ENCODE measurements at regions not wholly inside any gene's neighbourhood (a gene's known extent, or its start where the extent isn't known, plus 50 kb on each side); places are given as distances from the start of the nearest gene placed in this dataset.

DNA sequence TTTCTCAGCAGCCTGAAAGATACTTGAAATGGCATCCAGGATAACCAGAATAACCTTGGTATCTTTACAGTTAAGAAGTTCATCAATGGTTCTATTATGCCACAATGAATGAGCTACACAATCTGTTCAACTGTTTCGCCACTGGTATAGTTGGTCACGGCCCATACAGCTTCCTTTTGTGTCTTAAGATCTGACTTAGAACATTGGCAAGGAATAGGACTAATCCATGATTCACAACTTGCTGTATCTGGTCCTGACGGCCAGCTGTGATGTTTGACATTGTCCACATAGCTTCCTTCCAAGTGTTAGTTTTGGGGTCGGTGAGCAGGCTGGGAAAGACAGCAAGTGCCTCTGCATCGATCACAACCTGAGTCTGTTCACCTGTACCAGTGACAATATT, 113.3 kb upstream of the RAD23B start:
- no peak for TF ChIP-seq EZH2 (IDR thresholded peaks at IDR 0.05; ENCODE audit: borderline replicate concordance, low read depth, low read length, poor library complexity, severe bottlenecking)
- TF ChIP-seq, protein P1, sequence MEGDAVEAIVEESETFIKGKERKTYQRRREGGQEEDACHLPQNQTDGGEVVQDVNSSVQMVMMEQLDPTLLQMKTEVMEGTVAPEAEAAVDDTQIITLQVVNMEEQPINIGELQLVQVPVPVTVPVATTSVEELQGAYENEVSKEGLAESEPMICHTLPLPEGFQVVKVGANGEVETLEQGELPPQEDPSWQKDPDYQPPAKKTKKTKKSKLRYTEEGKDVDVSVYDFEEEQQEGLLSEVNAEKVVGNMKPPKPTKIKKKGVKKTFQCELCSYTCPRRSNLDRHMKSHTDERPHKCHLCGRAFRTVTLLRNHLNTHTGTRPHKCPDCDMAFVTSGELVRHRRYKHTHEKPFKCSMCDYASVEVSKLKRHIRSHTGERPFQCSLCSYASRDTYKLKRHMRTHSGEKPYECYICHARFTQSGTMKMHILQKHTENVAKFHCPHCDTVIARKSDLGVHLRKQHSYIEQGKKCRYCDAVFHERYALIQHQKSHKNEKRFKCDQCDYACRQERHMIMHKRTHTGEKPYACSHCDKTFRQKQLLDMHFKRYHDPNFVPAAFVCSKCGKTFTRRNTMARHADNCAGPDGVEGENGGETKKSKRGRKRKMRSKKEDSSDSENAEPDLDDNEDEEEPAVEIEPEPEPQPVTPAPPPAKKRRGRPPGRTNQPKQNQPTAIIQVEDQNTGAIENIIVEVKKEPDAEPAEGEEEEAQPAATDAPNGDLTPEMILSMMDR (conservative IDR thresholded peaks at IDR 0.05; ENCODE audit: low read depth, low read length), result no peak
- intact Hi-C loops (cut with micrococcal nuclease; ENCODE audit: unreplicated experiment), result loop anchor here (5.0 kb wide), 1 partner anchor 1327 kb away; no protein-coding TSS in a partner anchor
- Histone ChIP-seq H3K4me1 (ENCODE audit: insufficient read depth, low read length, poor library complexity, severe bottlenecking) (no peaks in the 10 kb centered on the region), H3K36me3 (ENCODE audit: insufficient read depth, low read length, poor library complexity, severe bottlenecking) (no peaks in the 10 kb centered on the region), H3K27me3 (replicated peaks; ENCODE audit: insufficient read depth, low read depth, low read length, poor library complexity) (no peaks in the 10 kb centered on the region), H3K4me3 (ENCODE audit: low read depth, low read length, poor library complexity, severe bottlenecking) (no peak overlapping the region), H3K27ac (ENCODE audit: low read depth, low read length, poor library complexity, severe bottlenecking) (no peak overlapping the region), H3K9me3 (ENCODE audit: low read depth, low read length, poor library complexity, severe bottlenecking) (no peaks in the 10 kb centered on the region)
- DNase-seq (ENCODE audit: low spot score), result no peak
- ChIA-PET CTCF (no interaction called here), POLR2A (ENCODE audit: low non-redundant PET) (no interaction called here)
- no TSS peak for BruUV-seq (replicated peaks)

DNA sequence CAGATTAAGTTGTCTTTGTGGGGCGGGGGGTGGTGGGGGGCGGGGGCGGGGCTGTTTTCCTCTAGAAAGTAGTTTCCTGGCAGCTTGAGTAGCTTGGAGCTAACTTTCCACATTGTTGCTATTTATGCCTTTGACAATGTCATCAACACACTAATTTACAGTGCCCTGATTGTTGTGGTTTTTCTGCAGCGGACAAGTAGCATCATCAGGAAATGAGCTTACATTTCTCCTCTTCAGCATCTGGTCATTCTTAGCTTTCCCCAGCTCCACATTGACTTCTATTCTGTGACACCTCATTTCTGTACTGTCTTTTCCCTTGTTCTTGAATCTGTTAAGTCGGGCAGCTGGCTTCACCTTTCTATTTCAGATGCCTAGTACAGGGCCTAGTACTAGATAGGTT, 112.3 kb upstream of the RAD23B start:
- intact Hi-C loops (cut with micrococcal nuclease; ENCODE audit: unreplicated experiment), result loop anchor here (5.0 kb wide), 1 partner anchor 1328 kb away; no protein-coding TSS in a partner anchor
- Histone ChIP-seq H3K4me3 (ENCODE audit: low read depth, low read length, poor library complexity, severe bottlenecking) (no peak overlapping the region), H3K27me3 (replicated peaks; ENCODE audit: insufficient read depth, low read depth, low read length, poor library complexity) (no peaks in the 10 kb centered on the region), H3K36me3 (ENCODE audit: insufficient read depth, low read length, poor library complexity, severe bottlenecking) (no peaks in the 10 kb centered on the region), H3K9me3 (ENCODE audit: low read depth, low read length, poor library complexity, severe bottlenecking) (no peaks in the 10 kb centered on the region), H3K27ac (ENCODE audit: low read depth, low read length, poor library complexity, severe bottlenecking) (no peak overlapping the region), H3K4me1 (ENCODE audit: insufficient read depth, low read length, poor library complexity, severe bottlenecking) (no peaks in the 10 kb centered on the region)
- DNase-seq (ENCODE audit: low spot score), result no peak
- TF ChIP-seq EZH2 (IDR thresholded peaks at IDR 0.05; ENCODE audit: borderline replicate concordance, low read depth, low read length, poor library complexity, severe bottlenecking), result no peak
- TF ChIP-seq, protein P1 (conservative IDR thresholded peaks at IDR 0.05; ENCODE audit: low read depth, low read length), result no peak
- BruUV-seq (replicated peaks), result no TSS peak
- ChIA-PET CTCF (interaction anchor here (0.6 kb wide), 1 partner anchor 181 kb away, joined by 3 read pairs; no protein-coding TSS in a partner anchor), POLR2A (ENCODE audit: low non-redundant PET) (no interaction called here)

DNA sequence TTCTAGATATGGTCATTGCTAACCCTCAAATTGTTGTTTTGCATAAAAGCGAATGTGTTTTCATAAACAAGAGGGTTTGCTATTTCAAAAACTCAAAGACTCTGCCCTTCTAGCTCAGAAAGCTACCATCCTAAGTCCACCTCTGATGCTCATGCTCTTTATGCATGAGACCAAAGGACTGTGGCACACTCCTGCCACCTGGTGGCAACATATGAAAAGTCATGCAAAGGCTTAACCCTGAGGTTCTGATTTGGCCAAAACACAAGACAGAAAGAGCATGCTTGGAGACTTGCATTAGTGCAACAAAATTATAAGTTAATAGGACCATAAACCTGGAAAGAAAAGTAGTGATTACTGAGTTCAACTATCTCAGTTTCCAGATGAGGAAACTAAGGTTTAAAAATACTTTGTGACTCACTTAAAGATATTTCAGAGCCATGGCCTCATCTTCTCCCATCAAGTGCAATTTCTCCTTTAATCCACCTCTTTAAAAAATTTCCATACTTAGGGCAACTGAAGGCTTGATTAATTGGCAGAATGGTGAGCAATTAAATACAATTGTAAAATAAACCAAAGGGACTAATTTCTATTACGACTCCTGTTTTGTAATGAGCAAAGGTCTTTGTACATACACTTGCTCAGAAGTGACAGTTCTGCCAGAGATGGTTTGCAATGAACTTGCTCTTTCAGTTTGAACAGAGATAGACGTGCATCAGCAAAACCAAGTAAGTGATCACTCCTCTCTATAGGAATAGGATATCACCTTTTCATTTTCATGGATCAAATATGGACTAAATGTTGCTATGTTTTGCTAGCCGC, 110.7 kb upstream of the RAD23B start:
- ChIA-PET POLR2A (ENCODE audit: low non-redundant PET) (no interaction called here), CTCF (interaction anchor here (0.6 kb wide), 2 partner anchors 1275 to 1333 kb away, joined by 3 to 4 read pairs; no protein-coding TSS in a partner anchor)
- Histone ChIP-seq H3K4me3 (ENCODE audit: low read depth, low read length, poor library complexity, severe bottlenecking) (no peak overlapping the region), H3K36me3 (ENCODE audit: insufficient read depth, low read length, poor library complexity, severe bottlenecking) (no peaks in the 10 kb centered on the region), H3K4me1 (ENCODE audit: insufficient read depth, low read length, poor library complexity, severe bottlenecking) (no peaks in the 10 kb centered on the region), H3K27ac (ENCODE audit: low read depth, low read length, poor library complexity, severe bottlenecking) (no peak overlapping the region), H3K27me3 (replicated peaks; ENCODE audit: insufficient read depth, low read depth, low read length, poor library complexity) (no peaks in the 10 kb centered on the region), H3K9me3 (ENCODE audit: low read depth, low read length, poor library complexity, severe bottlenecking) (no peaks in the 10 kb centered on the region)
- peak; percentile 76 for DNase-seq (ENCODE audit: low spot score)
- TF ChIP-seq, protein P1 (conservative IDR thresholded peaks at IDR 0.05; ENCODE audit: low read depth, low read length), result peak; percentile 86
- TF ChIP-seq EZH2 (IDR thresholded peaks at IDR 0.05; ENCODE audit: borderline replicate concordance, low read depth, low read length, poor library complexity, severe bottlenecking), result no peak
- no TSS peak for BruUV-seq (replicated peaks)
- intact Hi-C loops (cut with micrococcal nuclease; ENCODE audit: unreplicated experiment), result loop anchor here (2.0 to 5.0 kb wide), 2 partner anchors 1272 to 1330 kb away; no protein-coding TSS in a partner anchor
